CD14-positive monocyte (primary cell): ENCODE measurements at regions not wholly inside any gene's neighbourhood (a gene's known extent, or its start where the extent isn't known, plus 50 kb on each side); places are given as distances from the start of the nearest gene placed in this dataset.

ENCODE experiments used
- DNase-seq, 3 donors: peaks; one replicate each; pipeline ENCODE4 v3.0.0-alpha.2; 2011 to 2022
- H2AFZ ChIP-seq: 2 replicates; pipeline ENCODE4 v1.6.0; 2012; ENCODE audit warnings: mild to moderate bottlenecking, low read depth, low read length, inconsistent platforms; ENCODE audit not compliant: insufficient read depth, poor library complexity, severe bottlenecking
- H3K27ac ChIP-seq, 2 donors: 1 replicate in 1 of 2; 2 replicates in 1 of 2; pipeline ENCODE4 v1.5.1; 2012 to 2013; ENCODE audit warnings: low read length in 2 of 2, control low read depth in 1 of 2, inconsistent platforms in 1 of 2, low read depth in 1 of 2, mild to moderate bottlenecking in 1 of 2
- H3K27me3 ChIP-seq, 2 donors: one replicate each; pipeline versions ENCODE4 v1.6.0 to v1.6.1; 2011 to 2013; ENCODE audit warnings: low read length in 2 of 2; ENCODE audit not compliant: control insufficient read depth in 2 of 2, insufficient read depth in 2 of 2
- H3K36me3 ChIP-seq, 2 donors: replicated peaks in 1 of 2; 1 replicate in 1 of 2; 2 replicates in 1 of 2; pipeline versions ENCODE4 v1.5.1 to v1.6.1; 2012 to 2013; ENCODE audit warnings: low read length in 2 of 2, control low read depth in 1 of 2, inconsistent platforms in 1 of 2, mild to moderate bottlenecking in 1 of 2; ENCODE audit not compliant: insufficient read depth in 2 of 2, control insufficient read depth in 1 of 2
- H3K4me1 ChIP-seq, 2 donors: 1 replicate in 1 of 2; 2 replicates in 1 of 2; pipeline versions ENCODE4 v1.5.1 to v1.6.1; 2012 to 2013; ENCODE audit warnings: low read length in 2 of 2, control low read depth in 1 of 2, inconsistent platforms in 1 of 2, mild to moderate bottlenecking in 1 of 2, moderate library complexity in 1 of 2; ENCODE audit not compliant: insufficient read depth in 2 of 2, control insufficient read depth in 1 of 2
- H3K4me2 ChIP-seq: replicated peaks from 2 replicates; pipeline ENCODE3; 2012; ENCODE audit warnings: low read length, moderate library complexity, mild to moderate bottlenecking; ENCODE audit not compliant: poor library complexity, severe bottlenecking; ENCODE audit errors: extremely low read depth
- H3K4me3 ChIP-seq, 3 experiments: fragments of 200-600 bp in 1 of 3; sonication (generic) in 1 of 3; replicated peaks in 1 of 3; 1 replicate in 2 of 3; 2 replicates in 1 of 3; pipeline ENCODE4 v1.5.1; 2011 to 2013; ENCODE audit warnings: low read length in 3 of 3, mild to moderate bottlenecking in 3 of 3, control low read depth in 2 of 3, low read depth in 2 of 3, inconsistent platforms in 1 of 3, moderate library complexity in 1 of 3
- H3K79me2 ChIP-seq: 2 replicates; pipeline ENCODE4 v1.6.0; 2012; ENCODE audit warnings: mild to moderate bottlenecking, control low read depth, inconsistent platforms, low read length, moderate library complexity; ENCODE audit not compliant: insufficient read depth
- H3K9ac ChIP-seq: 2 replicates; pipeline ENCODE4 v1.6.0; 2017; ENCODE audit warnings: low read length, mild to moderate bottlenecking; ENCODE audit not compliant: insufficient read depth, poor library complexity, severe bottlenecking
- H3K9me3 ChIP-seq, 2 donors: replicated peaks in 1 of 2; 1 replicate in 1 of 2; 2 replicates in 1 of 2; pipeline versions ENCODE4 v1.5.1 to v1.6.1; 2012 to 2013; ENCODE audit warnings: low read length in 2 of 2, control low read depth in 1 of 2; ENCODE audit not compliant: control insufficient read depth in 1 of 2, insufficient read depth in 1 of 2
- H4K20me1 ChIP-seq: 2 replicates; pipeline ENCODE4 v1.6.0; 2012; ENCODE audit warnings: mild to moderate bottlenecking, low read length, control low read depth, moderate library complexity; ENCODE audit not compliant: insufficient read depth
- H3K27ac Mint-ChIP-seq, 7 donors: one replicate each; pipeline ENCODE4 v1.8.0; 2020; ENCODE audit warnings: mild to moderate bottlenecking in 7 of 7, mixed read lengths in 7 of 7, moderate library complexity in 6 of 7, inconsistent platforms in 2 of 7
- H3K27me3 Mint-ChIP-seq, 3 donors: one replicate each; pipeline ENCODE4 v1.8.0; 2021 to 2022; ENCODE audit warnings: low read depth in 3 of 3, mild to moderate bottlenecking in 3 of 3, mixed read lengths in 3 of 3, moderate library complexity in 3 of 3, inconsistent platforms in 1 of 3
- H3K36me3 Mint-ChIP-seq, 2 donors: one replicate each; pipeline ENCODE4 v1.8.0; 2020; ENCODE audit warnings: mixed read lengths in 2 of 2, inconsistent platforms in 1 of 2, mild to moderate bottlenecking in 1 of 2
- H3K4me1 Mint-ChIP-seq: one replicate; pipeline ENCODE4 v1.8.0; 2020; ENCODE audit warnings: mild to moderate bottlenecking, mixed read lengths
- H3K4me3 Mint-ChIP-seq, 2 donors: one replicate each; pipeline ENCODE4 v1.8.0; 2020; ENCODE audit warnings: mild to moderate bottlenecking in 2 of 2, mixed read lengths in 2 of 2, moderate library complexity in 1 of 2
- H3K9me3 Mint-ChIP-seq, 7 donors: one replicate each; pipeline ENCODE4 v1.8.0; 2020 to 2022; ENCODE audit warnings: mixed read lengths in 7 of 7, mild to moderate bottlenecking in 6 of 7, moderate library complexity in 6 of 7, inconsistent platforms in 2 of 7
- CTCF ChIP-seq: fragments of 200-600 bp; IDR thresholded peaks from one replicate; pipeline ENCODE4 v1.8.0; 2022; ENCODE audit warnings: antibody characterized with exemption, mild to moderate bottlenecking
- WGBS: methylation state at CpG from one replicate; pipeline ENCODE4 v1.1.5; 2013; ENCODE audit warnings: missing lambda C conversion rate; ENCODE audit not compliant: insufficient coverage; 5-methylcytosine and 5-hydroxymethylcytosine counted together
- intact Hi-C, 2 donors: fragments of 100-400 bp; cut with micrococcal nuclease; formaldehyde crosslinking; loops; one replicate each; pipeline versions ENCODE4 v1.15.0 to v1.15.1; 2023

- Mint-ChIP-seq H3K4me1 (no peaks in the 10 kb centered on the region), H3K9me3 (peaks cover 0 to 2% (median 0%) of the 10 kb centered on the region in 7 donors), H3K4me3 (no peak overlapping the region), H3K27ac (no peak overlapping the region), H3K36me3 (no peaks in the 10 kb centered on the region), H3K27me3 (no peaks in the 10 kb centered on the region)
- Histone ChIP-seq H3K9ac (no peak overlapping the region), H3K27ac (no peak overlapping the region), H3K9me3 (no peaks in the 10 kb centered on the region), H2AFZ (no peak overlapping the region), H3K36me3 (no peaks in the 10 kb centered on the region), H3K4me1 (no peaks in the 10 kb centered on the region), H3K4me3 (no peak overlapping the region), H4K20me1 (no peaks in the 10 kb centered on the region), H3K4me2 (no peak overlapping the region), H3K27me3 (no peaks in the 10 kb centered on the region), H3K79me2 (no peaks in the 10 kb centered on the region)
- no peak for DNase-seq
- TF ChIP-seq CTCF: no peak
- intact Hi-C loops: no loop called here
- no CpG with 5 or more reads among the region's 2 CpGs for WGBS
Observed at GRCh38 chr5:58016877-58017276, 443.0 kb downstream of the PLK2 start.

GRCh38 chr5:58016358-58016757 lies 443.5 kb downstream of the PLK2 start:
- H3K9me3 ChIP-seq: no peaks in the 10 kb centered on the region
- H3K79me2 ChIP-seq: no peaks in the 10 kb centered on the region
- no peak for TF ChIP-seq CTCF
- no peaks in the 10 kb centered on the region for H3K4me1 ChIP-seq
- no peaks in the 10 kb centered on the region for H3K27me3 ChIP-seq
- H3K4me2 ChIP-seq: no peak overlapping the region
- DNase-seq: no peak
- Mint-ChIP-seq H3K36me3 (no peaks in the 10 kb centered on the region), H3K27ac (no peak overlapping the region), H3K27me3 (no peaks in the 10 kb centered on the region), H3K9me3 (peaks cover 0 to 2% (median 0%) of the 10 kb centered on the region in 7 donors), H3K4me3 (no peak overlapping the region), H3K4me1 (no peaks in the 10 kb centered on the region)
- intact Hi-C loops: no loop called here
- no peak overlapping the region for H3K4me3 ChIP-seq
- no peak overlapping the region for H2AFZ ChIP-seq
- no peaks in the 10 kb centered on the region for H4K20me1 ChIP-seq
- H3K36me3 ChIP-seq: no peaks in the 10 kb centered on the region
- 76% methylated on average over 5 of the region's 6 CpGs for WGBS
- no peak overlapping the region for H3K9ac ChIP-seq
- H3K27ac ChIP-seq: no peak overlapping the region
